Endothelial cell of umbilical vein (primary cell): ENCODE measurements at regions not wholly inside any gene's neighbourhood (a gene's known extent, or its start where the extent isn't known, plus 50 kb on each side); places are given as distances from the start of the nearest gene placed in this dataset.

ENCODE experiments used
- BruUV-seq: library from RNA; stranded (reverse); fragments of 400-500 nt; replicated peaks from 2 replicates; lab custom pipeline; 2021; lab: Mats Ljungman, UMichigan
- CTCF ChIA-PET: fragments of 300-600, 350-600 bp; sonication (Branson Sonifier 250); formaldehyde crosslinking; loops from one replicate; lab custom pipeline; 2021; ENCODE audit warnings: antibody characterized with exemption, inconsistent platforms; lab: Charles Lee
- POLR2A ChIA-PET: fragments of 300-600, 350-600 bp; sonication (Branson Sonifier 250); formaldehyde crosslinking; loops from one replicate; lab custom pipeline; 2021; ENCODE audit warnings: antibody characterized with exemption, inconsistent platforms; lab: Charles Lee
- DNase-seq: peaks from one replicate; pipeline ENCODE4 v3.0.0-alpha.2; 2011; ENCODE audit warnings: low read depth, low spot score
- FAIRE-seq: peaks from 2 replicates; lab custom pipeline; 2011; peaks lifted over from hg19 to GRCh38; lab: Jason Lieb, UNC
- H2AFZ ChIP-seq: 2 replicates; pipeline ENCODE4 v1.6.0; 2012; ENCODE audit warnings: low read depth, low read length, control low read depth, inconsistent platforms
- H3K27ac ChIP-seq: 2 replicates; pipeline ENCODE4 v1.5.1; 2011; ENCODE audit warnings: low read depth, mild to moderate bottlenecking, control low read depth, low read length, moderate library complexity; ENCODE audit not compliant: insufficient read depth
- H3K27me3 ChIP-seq, 2 experiments: 2 replicates each; pipeline versions ENCODE4 v1.6.0 to v1.6.1; 2011; ENCODE audit warnings: low read length in 2 of 2, mixed read lengths in 1 of 2; ENCODE audit not compliant: control insufficient read depth in 2 of 2, insufficient read depth in 2 of 2
- H3K36me3 ChIP-seq, 2 experiments: 2 replicates in 1 of 2; 3 replicates in 1 of 2; pipeline ENCODE4 v1.5.1; 2011; ENCODE audit warnings: low read length in 2 of 2, mild to moderate bottlenecking in 1 of 2, moderate library complexity in 1 of 2; ENCODE audit not compliant: control insufficient read depth in 2 of 2, insufficient read depth in 2 of 2; ENCODE audit errors: extremely low read depth in 1 of 2
- H3K4me1 ChIP-seq: 3 replicates; pipeline ENCODE4 v1.5.1; 2011; ENCODE audit warnings: mild to moderate bottlenecking, low read length; ENCODE audit not compliant: control insufficient read depth, insufficient read depth; ENCODE audit errors: extremely low read depth
- H3K4me2 ChIP-seq: 2 replicates; pipeline ENCODE4 v1.6.1; 2011; ENCODE audit warnings: low read length, control low read depth, mixed read lengths; ENCODE audit not compliant: insufficient read depth
- H3K4me3 ChIP-seq, 3 experiments: fragments of 200-600 bp in 1 of 3; sonication (generic), shearing (Covaris generic) in 1 of 3; replicated peaks in 1 of 3; 2 replicates each; pipeline ENCODE4 v1.5.1; 2011 to 2016; ENCODE audit warnings: control low read depth in 3 of 3, low read length in 3 of 3, mild to moderate bottlenecking in 2 of 3, inconsistent platforms in 1 of 3, low read depth in 1 of 3, moderate library complexity in 1 of 3; ENCODE audit not compliant: insufficient read depth in 1 of 3
- H3K79me2 ChIP-seq: 2 replicates; pipeline ENCODE4 v1.6.0; 2012; ENCODE audit warnings: low read length, inconsistent platforms; ENCODE audit not compliant: control insufficient read depth, insufficient read depth
- H3K9ac ChIP-seq: replicated peaks from 2 replicates; pipeline ENCODE3; 2011; ENCODE audit warnings: low read length, control low read depth; ENCODE audit not compliant: insufficient read depth; ENCODE audit errors: extremely low read depth
- H3K9me1 ChIP-seq: replicated peaks from 3 replicates; pipeline ENCODE4 v1.6.0; 2011; ENCODE audit warnings: mild to moderate bottlenecking, low read length; ENCODE audit not compliant: control insufficient read depth, insufficient read depth; ENCODE audit errors: extremely low read depth
- H3K9me3 ChIP-seq: replicated peaks from 2 replicates; pipeline ENCODE4 v1.5.1; 2012; ENCODE audit warnings: low read length, inconsistent platforms; ENCODE audit not compliant: control insufficient read depth, insufficient read depth
- H4K20me1 ChIP-seq: replicated peaks from 2 replicates; pipeline ENCODE3; 2011; ENCODE audit warnings: mild to moderate bottlenecking, low read length; ENCODE audit not compliant: control insufficient read depth, insufficient read depth; ENCODE audit errors: extremely low read depth
- CTCF ChIP-seq, 2 donors: IDR thresholded peaks; 1 replicate in 1 of 2; 2 replicates in 1 of 2; pipeline ENCODE4 v1.5.1; 2011; ENCODE audit warnings: low read length in 2 of 2, mild to moderate bottlenecking in 2 of 2, moderate library complexity in 2 of 2, control low read depth in 1 of 2, inconsistent platforms in 1 of 2, low read depth in 1 of 2; ENCODE audit not compliant: insufficient read depth in 1 of 2; ENCODE audit errors: extremely low read depth in 1 of 2
- EZH2 ChIP-seq: IDR thresholded peaks from 2 replicates; pipeline ENCODE4 v1.6.1; 2012; ENCODE audit warnings: borderline replicate concordance, low read depth, mild to moderate bottlenecking, moderate library complexity, low read length, inconsistent platforms; ENCODE audit not compliant: severe bottlenecking
- FOS ChIP-seq: IDR thresholded peaks from 2 replicates; pipeline ENCODE4 v1.6.1; 2011; ENCODE audit warnings: mild to moderate bottlenecking, low read length, moderate library complexity, borderline replicate concordance; ENCODE audit not compliant: insufficient read depth
- GATA2 ChIP-seq: IDR thresholded peaks from 2 replicates; pipeline ENCODE4 v1.7.0; 2011; ENCODE audit warnings: low read depth, mild to moderate bottlenecking, moderate library complexity, mixed read lengths, low read length; ENCODE audit not compliant: insufficient read length, insufficient read depth
- JUN ChIP-seq: IDR thresholded peaks from 2 replicates; pipeline ENCODE4 v1.6.1; 2011; ENCODE audit warnings: borderline replicate concordance, low read depth; ENCODE audit not compliant: insufficient read length, insufficient read depth
- MYC ChIP-seq: IDR thresholded peaks from one replicate; pipeline ENCODE4 v1.6.1; 2011; ENCODE audit warnings: mild to moderate bottlenecking, low read depth, low read length
- POLR2A ChIP-seq: IDR thresholded peaks from 2 replicates; pipeline ENCODE4 v1.6.1; 2012; ENCODE audit warnings: low read depth, mild to moderate bottlenecking, control low read depth, low read length
- POLR2AphosphoS5 ChIP-seq: IDR thresholded peaks from 2 replicates; pipeline ENCODE4 v1.6.1; 2012; ENCODE audit warnings: low read depth, mild to moderate bottlenecking, control low read depth, low read length, moderate library complexity; ENCODE audit not compliant: insufficient read depth
- dilution Hi-C: fragments of 300-500 bp; cut with MboI; formaldehyde crosslinking; loops from one replicate; pipeline ENCODE4 v1.15.0; 2019; ENCODE audit warnings: low sequenced_read_pairs; ENCODE audit not compliant: extremely low pct_ligation_motif_present
- intact Hi-C: fragments of 100-400 bp; cut with micrococcal nuclease; formaldehyde crosslinking; loops from one replicate; pipeline ENCODE4 v1.10.0; 2022
- TF ChIP-seq, protein P1 (sequence below): IDR thresholded peaks from 2 replicates; pipeline ENCODE4 v1.6.1; 2011; ENCODE audit not compliant: insufficient read depth, insufficient read length

GRCh38 chr2:41764919-41765318 lies 282.9 kb upstream of the PKDCC start:
- H3K9ac ChIP-seq: no peak overlapping the region
- intact Hi-C loops (no loop called here), dilution Hi-C loops (no loop called here)
- no peaks in the 10 kb centered on the region for H3K27me3 ChIP-seq
- H3K9me1 ChIP-seq: no peaks in the 10 kb centered on the region
- no peaks in the 10 kb centered on the region for H3K9me3 ChIP-seq
- ChIA-PET POLR2A (no interaction called here), CTCF (no interaction called here)
- TF ChIP-seq CTCF (IDR thresholded peaks at IDR 0.05; ENCODE audit: extremely low read depth in 1 of 2, insufficient read depth in 1 of 2, low read depth in 1 of 2, low read length in 2 of 2): no peak
- TF ChIP-seq EZH2: no peak
- no peak for TF ChIP-seq GATA2
- no peak for TF ChIP-seq FOS
- TF ChIP-seq MYC: no peak
- no peak for TF ChIP-seq POLR2A
- TF ChIP-seq, protein P1, sequence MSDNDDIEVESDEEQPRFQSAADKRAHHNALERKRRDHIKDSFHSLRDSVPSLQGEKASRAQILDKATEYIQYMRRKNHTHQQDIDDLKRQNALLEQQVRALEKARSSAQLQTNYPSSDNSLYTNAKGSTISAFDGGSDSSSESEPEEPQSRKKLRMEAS: no peak
- TF ChIP-seq JUN: no peak
- TF ChIP-seq POLR2AphosphoS5: no peak
- H3K36me3 ChIP-seq: no peaks in the 10 kb centered on the region
- H3K4me3 ChIP-seq: no peak overlapping the region
- H4K20me1 ChIP-seq: no peaks in the 10 kb centered on the region
- DNase-seq: no peak
- no peaks in the 10 kb centered on the region for H3K79me2 ChIP-seq
- no peak for FAIRE-seq
- no peaks in the 10 kb centered on the region for H3K4me1 ChIP-seq
- no peak overlapping the region for H3K4me2 ChIP-seq
- BruUV-seq: no TSS peak
- no peak overlapping the region for H2AFZ ChIP-seq
- H3K27ac ChIP-seq: no peak overlapping the region
